ENCODE measurements at regions not wholly inside any gene's neighbourhood (a gene's known extent, or its start where the extent isn't known, plus 50 kb on each side); places are given as distances from the start of the nearest gene placed in this dataset.

DNA sequence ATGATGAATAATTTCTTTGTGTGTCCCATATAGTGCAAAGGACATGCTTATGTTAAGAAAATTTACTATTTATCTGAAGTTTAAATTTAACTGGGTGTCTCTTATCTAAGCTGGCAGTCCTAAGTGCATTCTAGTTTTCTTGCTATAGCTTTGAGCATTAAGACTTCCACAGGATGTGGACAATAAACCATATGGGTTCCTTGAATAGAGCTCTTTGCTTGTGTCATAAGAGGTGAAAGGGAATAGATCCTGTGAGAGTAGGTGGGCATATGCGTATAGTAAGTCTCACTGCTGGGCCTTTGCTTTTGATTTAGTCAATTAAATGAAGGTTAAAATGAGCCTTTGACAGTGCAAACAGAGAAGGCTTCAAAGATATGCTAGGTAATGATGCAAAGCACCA, 223.4 kb upstream of the GYPA start:
- TF ChIP-seq, protein P1, sequence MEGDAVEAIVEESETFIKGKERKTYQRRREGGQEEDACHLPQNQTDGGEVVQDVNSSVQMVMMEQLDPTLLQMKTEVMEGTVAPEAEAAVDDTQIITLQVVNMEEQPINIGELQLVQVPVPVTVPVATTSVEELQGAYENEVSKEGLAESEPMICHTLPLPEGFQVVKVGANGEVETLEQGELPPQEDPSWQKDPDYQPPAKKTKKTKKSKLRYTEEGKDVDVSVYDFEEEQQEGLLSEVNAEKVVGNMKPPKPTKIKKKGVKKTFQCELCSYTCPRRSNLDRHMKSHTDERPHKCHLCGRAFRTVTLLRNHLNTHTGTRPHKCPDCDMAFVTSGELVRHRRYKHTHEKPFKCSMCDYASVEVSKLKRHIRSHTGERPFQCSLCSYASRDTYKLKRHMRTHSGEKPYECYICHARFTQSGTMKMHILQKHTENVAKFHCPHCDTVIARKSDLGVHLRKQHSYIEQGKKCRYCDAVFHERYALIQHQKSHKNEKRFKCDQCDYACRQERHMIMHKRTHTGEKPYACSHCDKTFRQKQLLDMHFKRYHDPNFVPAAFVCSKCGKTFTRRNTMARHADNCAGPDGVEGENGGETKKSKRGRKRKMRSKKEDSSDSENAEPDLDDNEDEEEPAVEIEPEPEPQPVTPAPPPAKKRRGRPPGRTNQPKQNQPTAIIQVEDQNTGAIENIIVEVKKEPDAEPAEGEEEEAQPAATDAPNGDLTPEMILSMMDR (IDR thresholded peaks at IDR 0.05), result no peak
- no peak for TF ChIP-seq EP300 (IDR thresholded peaks at IDR 0.05)

Measured in ovary (tissue), 3 donors.